Right lobe of liver (tissue), 4 donors: ENCODE measurements at regions not wholly inside any gene's neighbourhood (a gene's known extent, or its start where the extent isn't known, plus 50 kb on each side); places are given as distances from the start of the nearest gene placed in this dataset.

Source experiments
- CTCF ChIP-seq, 4 donors: fragments of 200-600 bp in 3 of 4; fragments of 450-650 bp in 1 of 4; IDR thresholded peaks; one replicate each; pipeline versions ENCODE4 v1.5.1 to v1.8.0; 2016 to 2022; ENCODE audit warnings: antibody characterized with exemption in 4 of 4, mild to moderate bottlenecking in 2 of 4
- POLR2A ChIP-seq: fragments of 450-650 bp; IDR thresholded peaks from one replicate; pipeline ENCODE4 v1.6.1; 2017; ENCODE audit warnings: antibody characterized with exemption, mild to moderate bottlenecking
- donor health status: DM: no; HTN: no; CAD: no.
- donor health status: DM: no; HTN: no; CAD: no.
- donor health status: DM: no; HTN: yes; CAD: no.

- TF ChIP-seq CTCF (IDR thresholded peaks at IDR 0.05), result no peak
- no peak for TF ChIP-seq POLR2A
These were observed 75.2 kb upstream of the CD302 start for GRCh38 chr2:159873258-159873657.
